Chondrocyte (in vitro differentiated cells): ENCODE measurements at regions not wholly inside any gene's neighbourhood (a gene's known extent, or its start where the extent isn't known, plus 50 kb on each side); places are given as distances from the start of the nearest gene placed in this dataset.

Experiments
- DNase-seq: peaks from one replicate; pipeline ENCODE4 v3.0.0; 2021; ENCODE audit warnings: mixed read lengths, low spot score
- H3K27ac Mint-ChIP-seq: one replicate; pipeline ENCODE4 v1.8.0; 2021; ENCODE audit warnings: mild to moderate bottlenecking, moderate library complexity, mixed read lengths; ENCODE audit not compliant: unreplicated experiment
- H3K27me3 Mint-ChIP-seq: 2 replicates; pipeline ENCODE4 v1.8.0; 2021; ENCODE audit warnings: low read depth, mixed read lengths
- H3K36me3 Mint-ChIP-seq: 2 replicates; pipeline ENCODE4 v1.8.0; 2021; ENCODE audit warnings: low read depth, mixed read lengths
- H3K4me1 Mint-ChIP-seq: 2 replicates; pipeline ENCODE4 v1.8.0; 2021; ENCODE audit warnings: low read depth, mild to moderate bottlenecking, mixed read lengths
- H3K4me3 Mint-ChIP-seq: one replicate; pipeline ENCODE4 v1.8.0; 2021; ENCODE audit warnings: mild to moderate bottlenecking, moderate library complexity, mixed read lengths; ENCODE audit not compliant: unreplicated experiment
- H3K9me3 Mint-ChIP-seq: 2 replicates; pipeline ENCODE4 v1.8.0; 2021; ENCODE audit warnings: low read depth, mixed read lengths
- TF ChIP-seq, protein P1 (sequence below): fragments of 200-600 bp; sonication (generic); IDR thresholded peaks from 2 replicates; pipeline ENCODE4 v1.5.0; 2021; ENCODE audit warnings: antibody characterized with exemption, mild to moderate bottlenecking, moderate library complexity

DNA sequence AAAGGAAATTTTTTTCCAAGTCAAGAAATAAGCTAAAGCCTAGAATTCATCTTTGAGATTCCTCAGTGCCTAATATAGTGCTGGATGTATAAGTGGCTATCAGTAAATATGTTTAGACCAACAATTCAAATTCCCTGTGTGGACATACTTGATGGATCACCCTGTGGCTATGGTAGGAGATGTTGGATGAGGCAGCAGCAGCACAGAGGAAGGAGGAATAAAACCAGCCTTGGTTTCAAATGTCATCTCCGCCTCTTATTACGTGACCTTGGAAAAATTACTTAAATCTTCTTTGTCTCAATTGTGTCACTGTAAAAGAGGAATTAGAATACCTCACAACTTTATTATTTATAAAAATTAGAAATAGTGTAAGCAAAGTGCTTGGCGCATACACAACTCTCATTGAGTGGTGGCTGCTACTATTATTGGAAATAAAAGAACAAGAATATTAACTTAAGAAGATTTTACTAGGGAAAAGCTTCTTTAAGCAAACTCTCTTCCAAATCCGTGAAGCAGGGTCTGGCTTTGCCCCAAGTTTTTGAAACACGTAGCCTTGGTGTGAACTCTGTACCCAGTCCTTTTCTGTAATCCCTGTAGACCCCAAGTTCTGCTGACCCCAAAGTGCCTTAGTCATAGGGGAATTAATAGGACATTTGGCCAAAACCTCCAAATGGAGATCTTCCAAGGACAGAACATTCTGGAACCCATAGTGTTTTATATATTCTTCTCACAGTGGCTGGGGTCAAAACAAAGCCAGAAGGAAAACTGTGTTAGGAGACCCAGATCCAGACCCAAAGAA is 283.8 kb downstream of the PTEN start:
- no peak for DNase-seq
- H3K9me3 Mint-ChIP-seq: no peaks in the 10 kb centered on the region
- H3K27ac Mint-ChIP-seq: no peak overlapping the region
- peaks cover 5% of the 10 kb centered on the region for H3K4me1 Mint-ChIP-seq
- no peaks in the 10 kb centered on the region for H3K27me3 Mint-ChIP-seq
- H3K36me3 Mint-ChIP-seq: no peaks in the 10 kb centered on the region
- H3K4me3 Mint-ChIP-seq: no peak overlapping the region
- TF ChIP-seq, protein P1, sequence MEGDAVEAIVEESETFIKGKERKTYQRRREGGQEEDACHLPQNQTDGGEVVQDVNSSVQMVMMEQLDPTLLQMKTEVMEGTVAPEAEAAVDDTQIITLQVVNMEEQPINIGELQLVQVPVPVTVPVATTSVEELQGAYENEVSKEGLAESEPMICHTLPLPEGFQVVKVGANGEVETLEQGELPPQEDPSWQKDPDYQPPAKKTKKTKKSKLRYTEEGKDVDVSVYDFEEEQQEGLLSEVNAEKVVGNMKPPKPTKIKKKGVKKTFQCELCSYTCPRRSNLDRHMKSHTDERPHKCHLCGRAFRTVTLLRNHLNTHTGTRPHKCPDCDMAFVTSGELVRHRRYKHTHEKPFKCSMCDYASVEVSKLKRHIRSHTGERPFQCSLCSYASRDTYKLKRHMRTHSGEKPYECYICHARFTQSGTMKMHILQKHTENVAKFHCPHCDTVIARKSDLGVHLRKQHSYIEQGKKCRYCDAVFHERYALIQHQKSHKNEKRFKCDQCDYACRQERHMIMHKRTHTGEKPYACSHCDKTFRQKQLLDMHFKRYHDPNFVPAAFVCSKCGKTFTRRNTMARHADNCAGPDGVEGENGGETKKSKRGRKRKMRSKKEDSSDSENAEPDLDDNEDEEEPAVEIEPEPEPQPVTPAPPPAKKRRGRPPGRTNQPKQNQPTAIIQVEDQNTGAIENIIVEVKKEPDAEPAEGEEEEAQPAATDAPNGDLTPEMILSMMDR: no peak

DNA sequence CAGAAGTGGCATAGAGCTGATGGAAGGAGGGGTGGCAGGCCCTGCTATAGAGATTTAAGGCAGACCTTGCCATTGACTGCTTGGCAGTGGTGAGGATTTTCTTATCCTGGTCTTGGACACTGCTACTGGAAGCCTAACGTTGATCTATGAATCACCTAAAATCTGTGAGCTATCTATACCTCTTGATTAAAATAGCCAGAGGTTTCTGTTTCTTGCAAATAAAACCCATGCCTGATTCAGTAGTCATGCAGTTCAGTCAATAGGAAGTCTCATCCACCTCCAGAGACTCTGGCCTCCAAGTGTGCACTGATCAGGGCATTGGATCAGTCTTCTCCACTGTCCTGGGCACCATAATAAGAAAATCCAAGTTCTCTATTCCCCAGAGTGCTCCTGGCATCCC is 286.5 kb downstream of the PTEN start:
- Mint-ChIP-seq H3K4me3 (no peak overlapping the region), H3K9me3 (no peaks in the 10 kb centered on the region), H3K36me3 (no peaks in the 10 kb centered on the region), H3K27me3 (no peaks in the 10 kb centered on the region), H3K27ac (no peak overlapping the region), H3K4me1 (peaks cover 17% of the 10 kb centered on the region)
- DNase-seq: no peak
- TF ChIP-seq, protein P1: no peak

DNA sequence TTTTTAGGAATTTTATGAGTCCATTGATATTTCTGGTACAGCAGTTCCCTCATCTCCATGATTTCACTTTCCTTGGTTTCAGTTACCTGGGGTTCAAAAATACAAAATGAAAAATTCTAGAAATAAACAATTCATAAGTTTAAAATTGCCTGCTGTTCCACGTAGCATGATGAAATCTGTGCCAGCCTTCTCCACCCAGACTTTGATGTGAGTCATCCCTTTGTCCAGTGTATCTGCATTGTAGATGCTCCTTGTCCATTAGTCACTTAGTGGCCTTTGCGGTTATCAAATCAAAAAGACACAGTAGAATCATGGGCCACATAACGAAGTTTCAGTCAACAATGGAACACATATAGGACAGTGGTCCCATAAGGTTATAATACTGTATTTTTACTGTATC is 286.9 kb downstream of the PTEN start:
- Mint-ChIP-seq H3K27me3 (no peaks in the 10 kb centered on the region), H3K27ac (no peak overlapping the region)
- TF ChIP-seq, protein P1: no peak

DNA sequence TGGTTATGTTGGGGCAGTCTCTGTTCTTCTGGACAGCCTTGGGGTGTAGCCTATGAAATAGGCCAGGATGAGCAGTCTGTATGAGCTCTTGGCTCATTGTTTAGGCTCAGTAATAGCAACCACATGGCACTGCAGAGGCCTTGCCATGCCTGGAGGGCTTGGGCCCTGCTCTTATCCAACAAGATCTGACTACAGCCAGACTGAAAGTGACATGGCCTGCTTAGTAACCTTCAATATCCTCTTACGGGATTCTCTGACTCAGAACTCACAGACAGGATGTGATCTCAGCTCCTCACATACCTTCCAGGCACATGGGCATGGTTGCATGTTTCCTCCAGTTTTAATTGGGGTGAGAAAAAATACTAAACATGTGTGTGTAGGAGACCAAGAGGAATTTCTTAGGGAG is 289.3 kb downstream of the PTEN start:
- DNase-seq: no peak
- TF ChIP-seq, protein P1: no peak
- no peaks in the 10 kb centered on the region for H3K27me3 Mint-ChIP-seq
- peaks cover 28% of the 10 kb centered on the region for H3K4me1 Mint-ChIP-seq
- H3K4me3 Mint-ChIP-seq: no peak overlapping the region
- H3K36me3 Mint-ChIP-seq: no peaks in the 10 kb centered on the region
- H3K9me3 Mint-ChIP-seq: no peaks in the 10 kb centered on the region
- H3K27ac Mint-ChIP-seq: peak overlapping the region; percentile 92

More for the DNA sequence above, 286.9 kb downstream of the PTEN start:
- Mint-ChIP-seq H3K4me1 (peaks cover 17% of the 10 kb centered on the region), H3K36me3 (no peaks in the 10 kb centered on the region), H3K9me3 (no peaks in the 10 kb centered on the region), H3K4me3 (no peak overlapping the region)
- DNase-seq: no peak

DNA sequence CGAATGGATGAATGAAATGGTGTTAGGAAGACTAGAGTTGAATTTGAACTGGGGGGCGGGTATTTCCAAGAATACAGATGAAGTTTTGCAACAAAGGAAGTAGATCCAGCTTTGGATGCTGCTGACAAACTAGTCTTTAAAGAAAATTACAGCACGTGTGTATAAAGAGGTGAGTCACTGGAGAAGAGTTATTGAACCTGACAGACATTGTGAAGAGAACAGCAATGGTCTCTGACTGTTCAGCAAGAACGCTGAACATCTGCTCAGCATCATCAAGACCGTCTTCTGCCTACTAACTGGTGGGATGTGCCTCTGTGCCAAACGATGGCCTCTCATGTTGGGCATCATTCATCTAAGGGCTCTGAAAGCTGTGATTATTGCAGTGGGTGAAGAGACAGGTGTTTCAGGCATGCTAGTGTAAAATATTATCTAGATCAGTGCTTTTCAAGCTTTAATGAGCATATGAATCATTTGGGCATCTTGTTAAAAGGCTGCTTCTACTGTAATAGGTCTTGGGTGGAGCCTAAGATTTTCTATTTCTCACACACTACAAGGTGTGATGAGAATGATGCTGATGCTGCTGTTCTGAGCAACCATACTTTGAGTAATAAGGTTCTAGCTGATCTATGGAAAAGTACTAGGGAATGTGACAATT is 291.3 kb downstream of the PTEN start:
- no peak for DNase-seq
- H3K27ac Mint-ChIP-seq: no peak overlapping the region
- no peak overlapping the region for H3K4me3 Mint-ChIP-seq
- peaks cover 42% of the 10 kb centered on the region for H3K4me1 Mint-ChIP-seq
- no peaks in the 10 kb centered on the region for H3K36me3 Mint-ChIP-seq
- TF ChIP-seq, protein P1: no peak
- H3K9me3 Mint-ChIP-seq: no peaks in the 10 kb centered on the region
- no peaks in the 10 kb centered on the region for H3K27me3 Mint-ChIP-seq
